Activated CD8-positive, alpha-beta T cell treated with anti-CD3 and anti-CD28 coated beads for 36 hours (primary cell): ENCODE measurements at regions not wholly inside any gene's neighbourhood (a gene's known extent, or its start where the extent isn't known, plus 50 kb on each side); places are given as distances from the start of the nearest gene placed in this dataset.

Source experiments
- ATAC-seq: fragments of 200-7000 bp; cut with Tn5 transposase; one replicate; pipeline ENCODE4 v1.10.0; 2021; ENCODE audit warnings: mild to moderate bottlenecking, moderate library complexity
- CTCF ChIA-PET: fragments of 350-600 bp; sonication (Branson Sonifier 250); formaldehyde crosslinking; loops from one replicate; lab custom pipeline; 2021; ENCODE audit warnings: antibody characterized with exemption; lab: Charles Lee
- POLR2A ChIA-PET: fragments of 350-600 bp; sonication (Branson Sonifier 250); formaldehyde crosslinking; loops from one replicate; lab custom pipeline; 2021; ENCODE audit warnings: antibody characterized with exemption; lab: Charles Lee
- DNase-seq: peaks from one replicate; pipeline ENCODE4 v3.0.0-alpha.2; 2020
- H3K27ac Mint-ChIP-seq: one replicate; pipeline ENCODE4 v1.8.0; 2021; ENCODE audit warnings: mild to moderate bottlenecking, mixed read lengths
- H3K27me3 Mint-ChIP-seq: one replicate; pipeline ENCODE4 v1.8.0; 2021; ENCODE audit warnings: mixed read lengths
- H3K36me3 Mint-ChIP-seq: one replicate; pipeline ENCODE4 v1.8.0; 2021; ENCODE audit warnings: low read depth, mixed read lengths
- H3K4me1 Mint-ChIP-seq: one replicate; pipeline ENCODE4 v1.8.0; 2021; ENCODE audit warnings: low read depth, mixed read lengths
- H3K4me3 Mint-ChIP-seq: one replicate; pipeline ENCODE4 v1.8.0; 2021; ENCODE audit warnings: mild to moderate bottlenecking, moderate library complexity, mixed read lengths
- H3K9me3 Mint-ChIP-seq: one replicate; pipeline ENCODE4 v1.8.0; 2021; ENCODE audit warnings: mixed read lengths
- intact Hi-C: fragments of 100-400 bp; cut with micrococcal nuclease; formaldehyde crosslinking; loops from one replicate; pipeline ENCODE4 v1.10.0; 2022
- TF ChIP-seq, protein P1 (sequence below): fragments of 200-600 bp; IDR thresholded peaks from one replicate; pipeline ENCODE4 v1.8.0; 2022; ENCODE audit warnings: antibody characterized with exemption, mild to moderate bottlenecking

DNA sequence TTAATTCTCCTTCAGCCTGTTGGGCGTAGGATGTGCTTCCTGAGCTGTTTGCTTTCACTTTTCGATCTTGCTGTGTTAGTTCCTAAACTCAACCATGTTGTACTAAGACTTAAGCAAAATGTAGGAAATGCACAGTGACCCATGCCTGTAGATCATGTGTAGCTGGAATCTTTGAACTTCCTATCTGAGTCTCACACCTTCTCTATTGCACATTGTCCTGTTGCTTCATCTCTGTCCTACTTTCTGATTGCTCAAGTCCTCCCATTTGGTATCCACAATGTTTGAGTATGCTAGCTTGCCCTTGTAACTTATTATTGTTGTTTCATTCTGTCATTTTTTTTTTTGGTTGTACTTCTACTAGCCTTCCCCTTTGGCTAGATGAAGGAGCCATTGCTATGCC is 239.6 kb downstream of the PPP1R2C start:
- peaks cover 9% of the 10 kb centered on the region for H3K4me1 Mint-ChIP-seq
- no peak overlapping the region for H3K4me3 Mint-ChIP-seq
- H3K27me3 Mint-ChIP-seq = no peaks in the 10 kb centered on the region
- ATAC-seq = no peak
- intact Hi-C loops = no loop called here
- no peaks in the 10 kb centered on the region for H3K36me3 Mint-ChIP-seq
- ChIA-PET POLR2A (no interaction called here), CTCF (no interaction called here)
- no peak for DNase-seq
- H3K27ac Mint-ChIP-seq = no peak overlapping the region
- H3K9me3 Mint-ChIP-seq = no peaks in the 10 kb centered on the region
- TF ChIP-seq, protein P1, sequence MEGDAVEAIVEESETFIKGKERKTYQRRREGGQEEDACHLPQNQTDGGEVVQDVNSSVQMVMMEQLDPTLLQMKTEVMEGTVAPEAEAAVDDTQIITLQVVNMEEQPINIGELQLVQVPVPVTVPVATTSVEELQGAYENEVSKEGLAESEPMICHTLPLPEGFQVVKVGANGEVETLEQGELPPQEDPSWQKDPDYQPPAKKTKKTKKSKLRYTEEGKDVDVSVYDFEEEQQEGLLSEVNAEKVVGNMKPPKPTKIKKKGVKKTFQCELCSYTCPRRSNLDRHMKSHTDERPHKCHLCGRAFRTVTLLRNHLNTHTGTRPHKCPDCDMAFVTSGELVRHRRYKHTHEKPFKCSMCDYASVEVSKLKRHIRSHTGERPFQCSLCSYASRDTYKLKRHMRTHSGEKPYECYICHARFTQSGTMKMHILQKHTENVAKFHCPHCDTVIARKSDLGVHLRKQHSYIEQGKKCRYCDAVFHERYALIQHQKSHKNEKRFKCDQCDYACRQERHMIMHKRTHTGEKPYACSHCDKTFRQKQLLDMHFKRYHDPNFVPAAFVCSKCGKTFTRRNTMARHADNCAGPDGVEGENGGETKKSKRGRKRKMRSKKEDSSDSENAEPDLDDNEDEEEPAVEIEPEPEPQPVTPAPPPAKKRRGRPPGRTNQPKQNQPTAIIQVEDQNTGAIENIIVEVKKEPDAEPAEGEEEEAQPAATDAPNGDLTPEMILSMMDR = no peak

DNA sequence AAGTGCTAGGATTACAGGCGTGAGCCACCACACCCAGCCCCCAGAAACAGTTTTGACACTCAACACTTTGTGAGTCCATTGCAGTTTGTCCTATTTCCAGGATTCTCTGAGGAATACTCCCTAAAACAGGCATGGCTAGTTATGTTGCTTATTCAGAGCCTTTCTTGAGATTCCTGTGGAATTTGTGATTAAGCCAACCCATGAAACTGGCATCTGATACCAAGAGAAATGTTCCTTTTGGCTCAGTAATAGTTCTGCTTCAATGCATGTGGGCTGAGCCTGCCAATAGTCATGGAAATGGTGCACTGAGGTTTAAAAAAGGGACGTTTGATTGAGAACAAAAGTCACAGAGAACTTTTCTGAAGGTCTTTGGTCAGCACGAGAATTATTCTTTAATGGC is 241.7 kb downstream of the PPP1R2C start:
- intact Hi-C loops = no loop called here
- TF ChIP-seq, protein P1 = no peak
- Mint-ChIP-seq H3K27ac (no peak overlapping the region), H3K36me3 (no peaks in the 10 kb centered on the region), H3K4me1 (peaks cover 14% of the 10 kb centered on the region), H3K9me3 (no peaks in the 10 kb centered on the region), H3K27me3 (no peaks in the 10 kb centered on the region), H3K4me3 (no peak overlapping the region)
- ChIA-PET CTCF (no interaction called here), POLR2A (interaction anchor here (0.6 kb wide), 1 partner anchor 639 kb away, joined by 3 read pairs; no protein-coding TSS in a partner anchor)
- ATAC-seq = no peak
- DNase-seq = no peak

DNA sequence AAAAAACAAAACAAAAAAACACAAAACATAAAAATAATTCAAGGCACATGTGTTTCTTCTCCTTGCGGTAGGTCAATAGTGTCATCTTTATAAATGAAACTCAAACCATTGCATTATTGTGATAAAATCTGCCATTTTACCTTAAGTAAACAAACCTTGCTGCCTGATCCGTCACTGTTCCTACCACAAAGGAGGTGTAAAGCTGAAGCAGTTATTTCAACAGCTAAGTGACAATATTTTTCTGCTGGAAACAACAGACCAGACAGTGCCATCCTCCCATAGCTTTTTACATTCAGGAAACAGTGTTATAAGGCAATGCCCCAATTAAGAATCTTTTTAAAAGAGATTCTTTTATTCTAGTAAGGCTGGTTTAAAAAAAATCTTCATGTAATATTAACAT is 242.7 kb downstream of the PPP1R2C start:
- no peak overlapping the region for H3K27ac Mint-ChIP-seq

DNA sequence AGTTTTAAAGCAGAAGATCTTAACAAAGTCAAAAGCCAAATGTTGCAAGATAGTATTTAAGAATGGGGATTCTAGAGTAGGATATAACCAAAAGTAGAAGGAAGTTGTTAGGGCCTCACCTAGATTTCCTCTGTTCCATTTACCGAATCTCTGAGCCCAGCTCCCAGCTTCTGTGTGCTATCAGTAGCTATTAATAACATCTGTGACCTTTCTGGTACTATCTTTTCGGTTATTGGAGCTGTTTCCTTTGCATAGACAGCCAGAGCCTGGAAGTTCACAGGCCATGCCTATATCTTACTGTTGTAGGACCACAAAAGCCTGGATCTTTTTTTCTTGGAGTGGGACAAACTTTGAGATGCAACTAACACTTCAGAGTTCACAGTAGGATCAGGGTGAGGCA is 244.2 kb downstream of the PPP1R2C start:
- CTCF ChIA-PET = no interaction called here
- Mint-ChIP-seq H3K4me3 (no peak overlapping the region), H3K9me3 (peaks cover 2% of the 10 kb centered on the region), H3K36me3 (no peaks in the 10 kb centered on the region), H3K27me3 (no peaks in the 10 kb centered on the region), H3K4me1 (peaks cover 15% of the 10 kb centered on the region), H3K27ac (no peak overlapping the region)
- POLR2A ChIA-PET = no interaction called here
- DNase-seq = no peak
- TF ChIP-seq, protein P1 = no peak
- intact Hi-C loops = no loop called here
- ATAC-seq = no peak

More for the DNA sequence above, 242.7 kb downstream of the PPP1R2C start:
- DNase-seq (no peak), ATAC-seq (no peak)
- CTCF ChIA-PET = no interaction called here
- POLR2A ChIA-PET = no interaction called here
- TF ChIP-seq, protein P1 = no peak
- Mint-ChIP-seq H3K36me3 (no peaks in the 10 kb centered on the region), H3K4me1 (peaks cover 15% of the 10 kb centered on the region), H3K27me3 (no peaks in the 10 kb centered on the region), H3K4me3 (no peak overlapping the region), H3K9me3 (no peaks in the 10 kb centered on the region)
- intact Hi-C loops = no loop called here

DNA sequence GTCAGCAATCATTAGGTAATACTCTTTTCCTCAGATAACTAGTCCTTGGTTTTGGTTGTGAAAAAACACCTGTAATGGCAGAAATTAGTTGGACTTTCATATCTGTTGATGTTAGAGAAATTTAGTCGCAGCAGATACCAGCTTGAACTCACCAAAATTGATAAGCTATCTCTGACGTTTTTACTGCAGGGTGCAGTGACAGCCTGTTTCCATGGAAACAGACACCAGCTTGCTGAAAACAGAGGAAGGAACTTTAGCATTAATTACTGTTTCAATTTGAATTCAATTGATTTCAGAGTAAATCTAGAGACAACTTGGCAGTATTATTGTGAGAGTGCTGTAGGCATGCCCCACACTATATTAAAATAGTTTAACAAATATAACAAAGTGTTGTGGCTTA is 246.5 kb downstream of the PPP1R2C start:
- ChIA-PET POLR2A (no interaction called here), CTCF (no interaction called here)
- Mint-ChIP-seq H3K9me3 (peaks cover 4% of the 10 kb centered on the region), H3K36me3 (no peaks in the 10 kb centered on the region), H3K27me3 (no peaks in the 10 kb centered on the region), H3K4me1 (peaks cover 9% of the 10 kb centered on the region), H3K27ac (no peak overlapping the region), H3K4me3 (no peak overlapping the region)
- TF ChIP-seq, protein P1 = no peak
- DNase-seq (no peak), ATAC-seq (no peak)
- intact Hi-C loops = no loop called here
